ENCODE measurements at regions not wholly inside any gene's neighbourhood (a gene's known extent, or its start where the extent isn't known, plus 50 kb on each side); places are given as distances from the start of the nearest gene placed in this dataset.

DNA sequence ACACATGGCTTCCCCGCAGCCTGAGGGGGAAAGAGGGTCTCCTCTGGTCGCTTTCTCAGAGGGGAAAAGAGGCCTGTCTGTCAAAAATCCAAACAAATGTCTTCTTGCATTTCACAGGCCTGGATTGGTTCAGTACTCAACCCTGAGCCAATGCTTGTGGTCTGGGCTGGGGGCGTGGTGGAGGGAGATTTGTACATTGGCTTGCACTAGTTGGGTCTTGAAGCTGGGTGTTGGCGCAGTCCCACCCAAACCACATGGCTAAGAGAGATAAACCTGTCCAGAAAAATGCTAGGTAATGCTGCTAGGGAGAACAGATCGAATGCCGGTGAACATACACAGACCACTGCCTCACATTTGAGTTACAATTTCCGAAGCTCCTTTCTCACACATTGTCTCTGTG is 461.6 kb downstream of the MED13L start:
- TF ChIP-seq POLR2A (IDR thresholded peaks at IDR 0.05): no peak
- TF ChIP-seq, protein P1, sequence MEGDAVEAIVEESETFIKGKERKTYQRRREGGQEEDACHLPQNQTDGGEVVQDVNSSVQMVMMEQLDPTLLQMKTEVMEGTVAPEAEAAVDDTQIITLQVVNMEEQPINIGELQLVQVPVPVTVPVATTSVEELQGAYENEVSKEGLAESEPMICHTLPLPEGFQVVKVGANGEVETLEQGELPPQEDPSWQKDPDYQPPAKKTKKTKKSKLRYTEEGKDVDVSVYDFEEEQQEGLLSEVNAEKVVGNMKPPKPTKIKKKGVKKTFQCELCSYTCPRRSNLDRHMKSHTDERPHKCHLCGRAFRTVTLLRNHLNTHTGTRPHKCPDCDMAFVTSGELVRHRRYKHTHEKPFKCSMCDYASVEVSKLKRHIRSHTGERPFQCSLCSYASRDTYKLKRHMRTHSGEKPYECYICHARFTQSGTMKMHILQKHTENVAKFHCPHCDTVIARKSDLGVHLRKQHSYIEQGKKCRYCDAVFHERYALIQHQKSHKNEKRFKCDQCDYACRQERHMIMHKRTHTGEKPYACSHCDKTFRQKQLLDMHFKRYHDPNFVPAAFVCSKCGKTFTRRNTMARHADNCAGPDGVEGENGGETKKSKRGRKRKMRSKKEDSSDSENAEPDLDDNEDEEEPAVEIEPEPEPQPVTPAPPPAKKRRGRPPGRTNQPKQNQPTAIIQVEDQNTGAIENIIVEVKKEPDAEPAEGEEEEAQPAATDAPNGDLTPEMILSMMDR (IDR thresholded peaks at IDR 0.05 in 4 of 5, conservative IDR thresholded peaks at IDR 0.05 in 1 of 5): no peak

Measured in gastrocnemius medialis (tissue), 4 donors.